HG02884 (cell line): ENCODE measurements at regions not wholly inside any gene's neighbourhood (a gene's known extent, or its start where the extent isn't known, plus 50 kb on each side); places are given as distances from the start of the nearest gene placed in this dataset.
"Not testable (repeated sequence)": the region's sequence is repeated elsewhere in the genome, so short reads cannot be mapped to it uniquely, and the experiment has no call there.

ENCODE experiments used
- ATAC-seq: cut with Tn5 transposase; IDR thresholded peaks from one replicate; pipeline ENCODE4 v1.9.1; 2021; ENCODE audit warnings: mild to moderate bottlenecking, moderate library complexity; ENCODE audit not compliant: unreplicated experiment

GRCh38 chr13:65965501-65965900 lies 1264.6 kb downstream of the PCDH9 start:
- ATAC-seq: no peak

GRCh38 chr13:65964672-65965071 lies 1265.5 kb downstream of the PCDH9 start:
- no peak for ATAC-seq

DNA sequence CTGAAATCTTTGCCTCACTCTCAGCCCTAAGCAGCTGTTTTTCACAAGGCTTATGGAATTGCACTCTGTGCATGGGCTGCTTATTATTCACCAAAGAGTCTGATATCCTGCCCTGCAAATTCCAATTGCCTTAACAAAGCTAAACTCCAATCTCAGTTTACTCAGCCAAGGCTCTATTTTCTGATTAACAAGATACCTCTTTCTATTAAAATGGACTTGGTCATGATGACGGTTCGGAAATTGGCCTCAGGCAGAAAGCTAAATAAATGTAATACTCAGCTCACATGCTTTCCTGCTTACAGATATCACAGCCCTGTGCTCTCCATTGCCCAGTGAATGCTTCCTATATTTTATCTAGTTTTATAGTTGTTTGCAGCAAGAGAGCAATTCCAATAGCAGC lies 1270.8 kb downstream of the PCDH9 start:
- ATAC-seq: no peak

- no peak for ATAC-seq
Measured at GRCh38 chr13:65946387-65946786, 1283.7 kb downstream of the PCDH9 start.

GRCh38 chr13:65943708-65944107 lies 1286.4 kb downstream of the PCDH9 start:
- no peak for ATAC-seq

DNA sequence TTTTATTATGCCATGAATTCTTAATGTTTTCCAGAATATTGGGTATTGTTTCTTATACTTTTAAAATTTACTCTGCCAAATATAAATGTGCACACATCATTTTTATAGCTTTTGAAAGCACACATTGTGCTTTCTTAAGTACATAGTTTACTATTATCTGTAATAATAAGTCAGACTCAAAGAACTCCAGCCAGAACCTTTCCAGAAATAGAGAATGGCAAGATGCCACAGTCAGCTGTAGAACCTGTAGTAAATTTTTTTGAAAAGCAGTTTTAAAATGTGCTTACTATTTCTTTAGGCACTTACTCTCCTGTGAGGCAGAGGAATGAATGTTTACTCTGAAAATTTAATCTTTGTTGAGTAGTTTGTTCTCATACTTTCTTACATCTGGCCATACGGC lies 1287.1 kb downstream of the PCDH9 start:
- no peak for ATAC-seq

GRCh38 chr13:65940720-65941119 lies 1289.4 kb downstream of the PCDH9 start:
- ATAC-seq: no peak

DNA sequence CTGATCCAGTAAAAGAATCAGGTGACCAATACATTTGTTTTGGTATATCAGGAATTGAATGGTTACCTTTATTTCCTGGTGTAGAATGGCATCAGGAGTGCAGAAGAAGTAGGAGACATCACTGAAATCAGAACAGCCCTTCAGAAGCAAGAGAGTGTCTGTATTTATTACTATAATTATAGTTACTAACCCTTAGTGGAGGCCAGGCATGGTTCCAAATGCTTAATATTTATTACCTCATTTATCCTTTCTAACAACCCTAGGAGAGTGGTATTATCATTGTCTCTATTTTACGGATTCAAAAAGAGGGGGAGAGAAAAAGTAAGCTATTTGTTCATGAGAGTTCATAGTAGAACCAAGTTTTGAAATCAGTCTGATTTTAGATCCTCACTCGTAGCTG lies 1292.9 kb downstream of the PCDH9 start:
- no peak for ATAC-seq

GRCh38 chr13:65936249-65936648 lies 1293.9 kb downstream of the PCDH9 start:
- no peak for ATAC-seq

GRCh38 chr13:65932587-65933239 lies 1297.4 kb downstream of the PCDH9 start:
- no peak for ATAC-seq

DNA sequence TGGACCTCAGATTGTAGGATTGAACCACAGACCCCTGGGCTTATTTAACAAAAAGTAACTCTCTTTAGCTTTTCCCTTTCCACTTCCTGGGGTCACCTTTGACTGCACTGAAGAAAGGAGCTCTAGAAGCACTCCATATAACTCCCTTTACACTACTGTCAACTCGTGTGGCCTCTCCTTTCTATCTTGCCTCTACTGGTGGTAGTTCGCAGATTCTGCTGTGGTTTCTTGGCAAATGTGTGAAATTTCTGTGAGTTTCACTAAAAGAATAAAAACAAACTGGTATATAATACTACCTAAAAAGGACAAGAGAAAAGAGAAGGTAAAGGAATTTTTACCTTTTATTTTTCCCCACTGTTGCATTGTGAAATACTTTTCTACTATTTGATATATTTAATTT lies 1298.1 kb downstream of the PCDH9 start:
- ATAC-seq: no peak

DNA sequence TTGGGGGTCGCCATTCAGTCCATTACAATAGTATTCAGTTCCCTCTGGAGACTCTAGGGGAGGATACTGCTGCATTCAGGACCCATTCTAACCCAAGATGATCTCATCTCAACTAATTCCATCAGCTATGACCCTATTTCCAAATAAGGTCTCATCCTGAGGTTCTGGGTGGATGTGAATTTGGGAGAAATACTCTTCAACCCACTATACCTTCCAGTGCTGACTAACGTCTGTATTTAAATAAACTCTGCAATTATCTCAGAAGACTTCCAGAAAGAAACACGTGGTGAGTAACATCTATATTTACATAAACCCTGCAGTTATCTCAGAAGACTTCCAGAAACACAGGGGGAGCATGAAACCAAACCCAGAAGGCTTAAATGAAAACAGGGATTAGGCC lies 1300.7 kb downstream of the PCDH9 start:
- ATAC-seq: no peak

GRCh38 chr13:65926750-65927171 lies 1303.4 kb downstream of the PCDH9 start:
- ATAC-seq: no peak

DNA sequence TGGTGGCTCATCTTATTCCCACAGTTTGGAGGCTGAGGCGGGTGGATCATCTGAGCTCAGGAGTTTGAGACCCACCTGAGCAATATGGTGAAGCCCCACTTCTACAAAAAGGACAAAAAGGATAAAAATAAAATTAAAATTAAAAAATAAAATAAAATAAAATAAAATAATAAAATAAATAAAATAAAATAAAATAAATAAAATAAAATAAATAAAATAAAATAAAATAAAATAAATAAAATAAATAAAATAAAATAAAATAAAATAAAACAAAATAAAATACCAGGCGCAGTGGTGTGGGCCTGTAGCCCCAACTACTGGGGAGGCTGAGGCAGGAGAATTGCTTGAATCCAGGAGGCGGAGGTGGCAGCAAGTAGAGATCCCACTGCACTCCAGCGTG lies 1307.3 kb downstream of the PCDH9 start:
- ATAC-seq: not testable (repeated sequence)

GRCh38 chr13:65921933-65922332 lies 1308.2 kb downstream of the PCDH9 start:
- no peak for ATAC-seq

DNA sequence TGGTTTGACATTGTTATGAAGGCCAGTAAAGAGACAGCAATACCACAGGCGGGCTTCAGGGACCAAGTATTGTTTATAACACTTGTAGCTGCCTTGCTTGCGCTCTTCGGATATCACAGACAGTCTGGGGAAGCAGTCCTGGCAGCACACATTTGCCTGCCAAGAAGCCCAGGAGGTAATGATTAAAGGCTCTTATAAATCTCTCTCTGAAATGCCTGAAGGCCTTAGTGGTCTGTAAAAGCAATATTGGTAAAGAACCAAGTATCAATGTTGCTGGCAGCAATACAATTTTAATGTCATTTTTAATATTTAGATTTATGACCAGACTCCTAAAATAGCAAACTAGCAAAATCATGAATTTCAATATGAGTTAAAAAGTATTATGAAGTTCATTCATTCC lies 1312.4 kb downstream of the PCDH9 start:
- no peak for ATAC-seq

- ATAC-seq: no peak
Measured at GRCh38 chr13:65915195-65915594, 1314.9 kb downstream of the PCDH9 start.

DNA sequence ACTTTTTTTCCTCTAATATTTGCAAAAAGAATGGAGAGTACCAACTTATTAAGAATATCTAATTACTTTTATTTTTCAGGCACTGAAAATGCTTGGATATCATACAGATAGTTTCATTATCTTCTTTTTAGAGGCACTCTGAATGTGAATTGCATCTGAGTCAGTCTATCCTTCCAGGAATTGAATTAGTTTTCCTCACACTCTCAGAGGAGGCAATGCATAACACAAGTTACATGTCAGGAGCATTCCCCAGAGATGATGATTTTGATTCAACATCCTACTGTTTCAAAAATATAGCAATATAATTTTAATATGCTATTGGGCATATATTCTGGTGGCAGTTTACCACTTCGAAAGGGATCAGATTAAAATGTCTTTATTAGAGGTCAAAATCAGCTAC lies 1315.4 kb downstream of the PCDH9 start:
- no peak for ATAC-seq

GRCh38 chr13:65913173-65913572 lies 1317.0 kb downstream of the PCDH9 start:
- no peak for ATAC-seq

DNA sequence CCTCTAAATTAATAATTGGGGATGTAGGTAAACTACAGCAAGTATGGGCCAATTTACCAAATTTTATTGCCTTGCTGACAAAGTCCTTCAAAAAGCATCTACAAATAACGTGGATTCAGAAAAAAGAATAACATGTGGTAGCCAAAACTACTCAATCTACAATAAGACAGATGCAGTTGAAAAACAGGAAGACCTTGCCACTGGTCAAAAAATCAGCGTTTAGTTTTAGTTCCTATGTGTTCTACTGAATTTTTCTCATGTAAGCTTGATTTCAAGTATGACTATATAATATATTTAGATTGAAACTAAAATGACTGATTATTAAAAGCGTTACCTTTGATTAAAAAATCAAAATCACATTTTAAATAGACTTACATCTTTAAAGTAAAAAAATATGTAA lies 1317.6 kb downstream of the PCDH9 start:
- no peak for ATAC-seq

DNA sequence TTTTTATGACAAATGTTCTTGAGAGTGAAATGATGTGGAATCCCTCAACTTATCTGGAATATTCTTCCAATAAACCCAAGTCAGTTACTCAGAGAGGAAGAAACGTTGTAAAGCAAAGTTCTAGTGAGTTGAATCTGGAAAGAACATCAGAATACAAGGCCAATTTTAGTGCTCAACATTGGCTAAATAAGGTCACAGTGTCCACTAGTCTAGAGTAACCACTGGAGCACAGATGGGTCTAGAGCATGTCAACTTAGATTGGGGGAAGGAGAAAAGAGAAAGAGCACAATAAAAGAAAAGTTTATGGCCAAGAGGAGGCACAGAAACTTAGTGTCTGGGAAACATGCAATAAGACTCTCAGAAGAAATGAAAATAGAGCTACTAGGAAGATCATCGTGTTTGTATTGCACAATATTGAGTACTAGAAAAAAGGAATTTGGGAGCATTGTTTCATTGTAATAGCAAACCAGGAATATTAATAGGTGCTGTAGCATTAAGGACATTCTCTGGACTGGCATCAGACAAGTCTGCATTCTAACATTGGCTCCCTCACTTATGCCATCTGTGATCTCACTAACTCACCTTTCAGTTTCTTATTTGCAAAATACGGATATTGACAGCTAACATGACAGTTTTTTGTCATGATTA lies 1318.5 kb downstream of the PCDH9 start:
- ATAC-seq: no peak

DNA sequence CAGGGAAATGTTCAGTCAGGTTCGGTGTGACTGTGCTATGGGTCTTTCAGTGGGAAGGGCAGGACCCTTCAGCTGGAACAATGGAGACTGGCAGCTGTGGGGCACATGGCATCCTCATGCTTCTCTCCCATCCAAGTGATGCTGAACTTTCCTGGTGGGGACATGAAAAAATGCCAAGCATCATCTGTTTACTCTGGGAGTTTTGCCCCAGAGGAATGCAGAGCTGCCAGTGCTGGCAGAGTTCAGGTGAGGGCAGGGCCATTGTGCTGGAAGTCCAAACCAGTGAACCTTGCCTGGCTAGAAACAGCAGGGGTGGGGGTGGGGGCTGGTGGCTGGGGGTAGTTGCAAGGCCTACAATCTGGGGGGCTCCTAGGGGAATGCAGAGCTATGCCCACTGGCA lies 1320.6 kb downstream of the PCDH9 start:
- ATAC-seq: no peak
